GM06990 (cell line): ENCODE measurements at regions not wholly inside any gene's neighbourhood (a gene's known extent, or its start where the extent isn't known, plus 50 kb on each side); places are given as distances from the start of the nearest gene placed in this dataset.

Experiments
- DNase-seq: peaks from one replicate; pipeline ENCODE4 v3.0.0-alpha.2; 2011; ENCODE audit not compliant: insufficient read length; ENCODE audit errors: extremely low read depth
- H3K27me3 ChIP-seq: replicated peaks from 2 replicates; pipeline ENCODE4 v1.6.0; 2011; ENCODE audit warnings: low read length; ENCODE audit not compliant: control insufficient read depth, insufficient read depth
- H3K36me3 ChIP-seq: 2 replicates; pipeline ENCODE4 v1.5.1; 2011; ENCODE audit warnings: low read length; ENCODE audit not compliant: control insufficient read depth, insufficient read depth
- H3K4me3 ChIP-seq: replicated peaks from 2 replicates; pipeline ENCODE4 v1.5.1; 2011; ENCODE audit warnings: low read depth, mild to moderate bottlenecking, control low read depth, low read length
- CTCF ChIP-seq: IDR thresholded peaks from 2 replicates; pipeline ENCODE4 v1.5.1; 2011; ENCODE audit warnings: low read length, control low read depth, mild to moderate bottlenecking, inconsistent platforms; ENCODE audit not compliant: insufficient read depth, poor library complexity, severe bottlenecking

GRCh38 chr21:30943243-30943642, 61.9 kb upstream of the KRTAP11-1 start:
- Histone ChIP-seq H3K27me3 (no peaks in the 10 kb centered on the region), H3K36me3 (no peaks in the 10 kb centered on the region), H3K4me3 (no peak overlapping the region)
- DNase-seq: no peak
- no peak for TF ChIP-seq CTCF

DNA sequence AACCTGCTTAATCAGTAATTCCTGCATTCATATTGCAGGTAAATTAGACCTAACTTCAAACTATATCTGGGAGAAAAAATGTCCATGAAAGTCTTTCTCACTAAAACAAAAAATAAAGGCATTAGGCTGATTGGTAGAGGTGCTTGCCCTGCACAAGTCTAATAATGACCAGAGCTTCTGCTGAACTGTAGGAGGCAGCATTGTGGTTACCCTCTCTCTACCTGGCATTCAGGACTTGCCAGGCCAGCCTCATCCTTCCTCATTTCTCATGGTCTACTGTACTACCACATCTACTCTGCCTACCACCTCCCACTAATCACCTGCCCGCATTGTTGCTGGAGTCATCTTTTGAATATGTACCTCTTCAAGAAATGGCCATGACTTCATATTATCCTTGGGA, 60.8 kb upstream of the KRTAP11-1 start:
- Histone ChIP-seq H3K36me3 (no peaks in the 10 kb centered on the region), H3K27me3 (no peaks in the 10 kb centered on the region), H3K4me3 (no peak overlapping the region)
- TF ChIP-seq CTCF: peak; percentile 28
- no peak for DNase-seq

DNA sequence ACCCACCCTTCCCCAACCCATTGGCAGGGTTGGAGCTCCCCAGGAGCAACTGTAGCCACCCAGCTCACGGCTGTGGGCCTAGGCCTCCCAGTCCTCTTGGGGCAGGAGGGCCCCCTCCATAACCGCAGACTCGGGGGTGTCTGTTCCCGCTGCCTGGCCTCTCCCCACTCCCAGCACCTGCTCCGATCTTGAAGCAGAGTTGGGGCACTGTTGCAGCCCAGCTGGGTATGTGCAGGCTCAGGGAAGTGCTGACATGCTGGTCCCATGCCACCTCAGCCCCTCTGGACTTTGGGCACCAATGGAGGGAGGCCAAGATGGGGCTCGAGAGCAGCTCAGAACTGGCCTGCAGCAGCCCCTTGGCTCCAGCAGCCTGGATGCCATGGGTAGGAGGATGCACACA, 54.8 kb upstream of the KRTAP11-1 start:
- Histone ChIP-seq H3K4me3 (no peak overlapping the region), H3K27me3 (no peaks in the 10 kb centered on the region), H3K36me3 (no peaks in the 10 kb centered on the region)
- no peak for TF ChIP-seq CTCF
- DNase-seq: no peak

DNA sequence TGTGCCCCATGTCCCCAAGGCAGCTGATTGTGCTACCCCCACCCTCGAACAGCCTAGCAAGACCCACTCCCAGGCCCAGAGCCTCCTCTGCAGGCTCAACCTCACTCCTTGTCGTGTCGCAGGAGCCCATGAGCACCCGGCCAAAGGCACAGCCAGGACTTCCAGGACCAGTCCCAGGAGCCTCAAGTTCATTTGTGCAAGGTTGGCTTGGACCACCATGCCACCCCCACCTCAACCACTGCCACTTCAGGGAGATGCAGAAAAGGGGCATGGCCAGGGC, 54.4 kb upstream of the KRTAP11-1 start:
- Histone ChIP-seq H3K27me3 (no peaks in the 10 kb centered on the region), H3K4me3 (no peak overlapping the region), H3K36me3 (no peaks in the 10 kb centered on the region)
- DNase-seq: no peak
- TF ChIP-seq CTCF: no peak

- Histone ChIP-seq H3K4me3 (no peak overlapping the region), H3K27me3 (no peaks in the 10 kb centered on the region), H3K36me3 (no peaks in the 10 kb centered on the region)
- TF ChIP-seq CTCF: no peak
- DNase-seq: no peak
Measured at GRCh38 chr21:30935121-30935888, 53.9 kb upstream of the KRTAP11-1 start.

DNA sequence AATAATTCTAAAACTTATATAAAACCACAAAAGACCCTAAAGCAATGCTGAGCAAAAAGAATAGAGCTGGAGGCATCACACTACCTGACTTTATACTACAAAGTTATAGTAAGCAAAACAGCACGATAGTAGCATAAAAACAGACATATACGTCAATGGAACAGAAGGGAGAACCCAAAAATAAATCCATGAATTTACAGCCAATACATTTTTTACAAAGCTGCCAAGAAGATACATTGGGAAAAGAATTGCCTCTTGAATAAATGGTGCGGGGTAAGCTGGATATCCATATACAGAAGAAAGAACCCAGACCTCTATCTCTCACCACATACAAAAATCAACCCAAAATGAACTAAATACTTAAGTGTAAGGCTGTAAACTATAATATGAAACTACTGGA, 51.3 kb upstream of the KRTAP11-1 start:
- Histone ChIP-seq H3K4me3 (no peak overlapping the region), H3K27me3 (no peaks in the 10 kb centered on the region), H3K36me3 (no peaks in the 10 kb centered on the region)
- DNase-seq: no peak
- no peak for TF ChIP-seq CTCF
